SU-DHL-6 (cell line): ENCODE measurements at regions not wholly inside any gene's neighbourhood (a gene's known extent, or its start where the extent isn't known, plus 50 kb on each side); places are given as distances from the start of the nearest gene placed in this dataset.

Experiments used
- EZH2phosphoT487 ChIP-seq: fragments of 200-600 bp; sonication (generic), shearing (Covaris generic); conservative IDR thresholded peaks from 2 replicates; pipeline ENCODE4 v1.6.1; 2018; ENCODE audit warnings: mild to moderate bottlenecking, antibody characterized with exemption, low read length, moderate library complexity, mixed read lengths
- TF ChIP-seq, protein P1 (sequence below): fragments of 200-600 bp; sonication (generic); IDR thresholded peaks from one replicate; pipeline ENCODE4 v1.5.1; 2017; ENCODE audit warnings: antibody characterized with exemption, mild to moderate bottlenecking, low read length, moderate library complexity; ENCODE audit not compliant: insufficient read depth, poor library complexity, severe bottlenecking

DNA sequence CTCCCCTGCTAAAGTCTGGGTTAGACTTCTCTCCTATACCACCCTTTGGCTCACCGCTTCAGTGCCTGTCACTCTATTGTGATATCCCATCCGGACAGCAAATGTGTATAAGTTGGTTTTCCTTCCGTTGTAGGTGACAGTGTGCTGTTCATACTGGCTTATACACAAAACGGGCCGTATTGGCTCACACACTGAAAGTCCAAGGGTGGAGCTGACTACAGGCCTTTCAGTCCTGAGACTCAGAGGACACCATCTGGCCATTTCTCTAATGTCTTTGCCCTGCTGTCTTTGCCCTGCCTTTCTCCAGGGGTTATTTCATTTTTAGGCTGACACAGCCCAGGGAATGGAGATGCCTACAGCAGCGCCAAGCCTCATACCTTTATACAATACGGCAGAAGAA, 90.7 kb downstream of the URB2 start:
- TF ChIP-seq, protein P1, sequence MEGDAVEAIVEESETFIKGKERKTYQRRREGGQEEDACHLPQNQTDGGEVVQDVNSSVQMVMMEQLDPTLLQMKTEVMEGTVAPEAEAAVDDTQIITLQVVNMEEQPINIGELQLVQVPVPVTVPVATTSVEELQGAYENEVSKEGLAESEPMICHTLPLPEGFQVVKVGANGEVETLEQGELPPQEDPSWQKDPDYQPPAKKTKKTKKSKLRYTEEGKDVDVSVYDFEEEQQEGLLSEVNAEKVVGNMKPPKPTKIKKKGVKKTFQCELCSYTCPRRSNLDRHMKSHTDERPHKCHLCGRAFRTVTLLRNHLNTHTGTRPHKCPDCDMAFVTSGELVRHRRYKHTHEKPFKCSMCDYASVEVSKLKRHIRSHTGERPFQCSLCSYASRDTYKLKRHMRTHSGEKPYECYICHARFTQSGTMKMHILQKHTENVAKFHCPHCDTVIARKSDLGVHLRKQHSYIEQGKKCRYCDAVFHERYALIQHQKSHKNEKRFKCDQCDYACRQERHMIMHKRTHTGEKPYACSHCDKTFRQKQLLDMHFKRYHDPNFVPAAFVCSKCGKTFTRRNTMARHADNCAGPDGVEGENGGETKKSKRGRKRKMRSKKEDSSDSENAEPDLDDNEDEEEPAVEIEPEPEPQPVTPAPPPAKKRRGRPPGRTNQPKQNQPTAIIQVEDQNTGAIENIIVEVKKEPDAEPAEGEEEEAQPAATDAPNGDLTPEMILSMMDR, result no peak
- no peak for TF ChIP-seq EZH2phosphoT487
